ENCODE measurements at regions not wholly inside any gene's neighbourhood (a gene's known extent, or its start where the extent isn't known, plus 50 kb on each side); places are given as distances from the start of the nearest gene placed in this dataset.
A peak's percentile ranks its signal among the peaks of the same experiment; 100 is the strongest.

GRCh38 chr11:112880495-112880894, 80.7 kb upstream of the NCAM1 start:
- no peak for DNase-seq

DNA sequence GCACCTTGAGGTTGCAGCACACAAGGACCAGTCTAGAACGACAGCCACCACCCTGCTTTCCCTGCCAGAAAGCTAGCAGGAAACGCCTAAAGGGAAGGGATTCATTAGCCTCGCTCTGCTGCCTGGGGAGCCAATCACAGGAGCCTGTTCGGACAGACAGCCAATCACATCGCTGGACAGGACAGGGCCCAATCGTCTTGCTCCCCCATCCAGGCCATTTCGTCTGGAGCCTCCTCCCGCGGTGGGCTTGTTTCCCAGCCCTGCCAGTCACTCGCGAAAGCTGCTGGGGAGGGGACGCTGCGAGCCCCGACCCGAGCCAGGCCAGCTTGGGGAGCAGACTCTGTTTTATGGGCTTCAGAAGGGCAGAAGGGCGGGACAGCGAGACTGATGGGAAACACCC, 79.8 kb upstream of the NCAM1 start:
- no peak for DNase-seq

- DNase-seq, result peak; percentile 92
These were observed 78.5 kb upstream of the NCAM1 start for GRCh38 chr11:112882494-112883381.

GRCh38 chr11:112884012-112884767, 77.0 kb upstream of the NCAM1 start:
- DNase-seq, result no peak

DNA sequence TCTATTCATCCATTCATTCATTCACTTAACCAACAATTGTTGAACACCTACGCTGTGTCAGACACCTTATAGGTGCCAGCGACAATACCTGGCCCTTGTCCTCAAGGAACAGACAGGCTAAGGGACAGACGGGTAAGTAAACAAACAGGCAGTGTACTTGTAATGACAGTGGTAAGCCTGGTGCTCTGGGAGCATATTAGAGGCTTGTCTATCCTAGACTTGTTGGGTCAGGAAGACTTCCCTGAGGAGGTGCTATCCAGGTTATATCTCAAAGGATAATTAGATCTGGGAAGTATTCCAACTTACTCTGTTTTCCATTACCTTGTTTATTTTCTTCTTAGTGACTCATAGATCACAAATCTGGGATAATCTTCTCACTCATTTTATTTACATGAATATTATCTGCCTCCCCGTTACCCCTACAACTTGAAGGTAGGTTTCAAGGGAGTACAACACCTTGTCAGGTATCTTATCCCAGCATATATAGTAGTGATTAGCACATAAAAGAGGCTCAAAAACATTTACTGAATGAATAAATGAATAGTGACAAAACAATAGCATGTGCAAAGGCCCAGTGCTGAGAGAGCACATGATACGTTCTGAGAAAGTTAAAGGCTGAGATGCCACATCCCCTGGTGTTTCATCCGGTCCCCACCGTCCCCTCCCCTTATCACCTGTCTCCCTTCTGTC, 75.3 kb upstream of the NCAM1 start:
- DNase-seq, result no peak

DNA sequence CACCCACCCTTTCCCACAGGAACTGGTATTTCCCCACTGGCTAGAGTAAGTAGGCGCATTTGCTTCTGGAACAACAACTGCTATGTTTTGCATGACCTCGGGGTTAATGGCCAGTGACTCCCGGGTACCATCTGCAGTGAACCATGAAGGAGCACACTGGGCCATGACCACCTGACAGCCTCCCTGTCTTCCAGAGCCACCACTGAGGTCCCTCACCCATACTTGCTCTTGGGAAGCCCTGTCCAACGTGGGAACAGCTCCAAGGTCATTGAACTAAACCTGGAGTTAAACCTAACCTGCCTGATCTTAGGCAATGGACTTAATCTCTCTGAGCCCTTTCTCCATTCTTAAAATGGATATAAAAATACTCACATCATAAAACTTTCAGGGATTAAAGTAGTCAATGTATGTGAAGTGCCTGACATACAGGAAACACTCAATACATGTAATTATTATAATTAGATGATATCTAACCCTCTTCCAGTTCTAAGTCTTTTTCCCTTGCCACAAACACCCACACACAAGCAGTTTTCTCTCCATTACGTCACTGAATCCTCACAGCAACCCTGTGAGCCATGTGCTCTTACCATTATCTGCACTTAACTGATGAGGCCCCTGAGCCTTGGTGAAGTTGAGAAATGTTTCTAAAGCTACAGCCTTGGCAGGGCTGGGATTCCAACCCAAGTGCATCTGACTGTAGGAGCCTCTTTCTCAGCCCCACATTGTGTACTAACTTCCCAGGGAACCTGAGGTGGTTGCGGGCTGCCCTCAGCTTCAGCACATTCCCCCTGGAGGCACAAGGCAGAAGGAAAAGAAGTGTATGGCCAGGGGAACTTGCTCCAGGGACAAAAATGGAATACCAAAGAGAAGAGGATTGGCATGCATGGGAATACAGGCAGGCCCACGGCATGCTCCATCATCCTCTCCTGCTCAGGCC, 74.5 kb upstream of the NCAM1 start:
- no peak for DNase-seq

DNA sequence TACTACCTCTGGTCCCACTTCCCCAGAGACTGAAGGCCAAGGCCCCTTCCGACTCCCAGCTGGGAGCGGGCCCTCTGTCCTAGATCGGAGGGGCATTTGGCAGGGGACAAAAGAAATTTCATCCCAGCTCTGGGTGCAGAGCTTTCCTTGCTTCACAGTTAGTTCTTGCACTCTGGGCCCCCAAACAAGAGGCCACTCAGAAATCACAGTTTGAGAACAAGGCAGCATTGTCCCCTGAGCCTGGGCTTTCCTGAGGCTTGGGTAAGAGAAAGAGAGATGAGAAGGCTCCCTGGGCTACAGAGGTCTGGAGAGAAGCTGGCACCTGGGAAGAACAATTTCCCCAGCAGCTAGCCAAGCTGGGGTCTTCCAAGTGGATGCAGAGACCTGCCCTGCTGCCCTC, 71.8 kb upstream of the NCAM1 start:
- DNase-seq, result no peak

DNA sequence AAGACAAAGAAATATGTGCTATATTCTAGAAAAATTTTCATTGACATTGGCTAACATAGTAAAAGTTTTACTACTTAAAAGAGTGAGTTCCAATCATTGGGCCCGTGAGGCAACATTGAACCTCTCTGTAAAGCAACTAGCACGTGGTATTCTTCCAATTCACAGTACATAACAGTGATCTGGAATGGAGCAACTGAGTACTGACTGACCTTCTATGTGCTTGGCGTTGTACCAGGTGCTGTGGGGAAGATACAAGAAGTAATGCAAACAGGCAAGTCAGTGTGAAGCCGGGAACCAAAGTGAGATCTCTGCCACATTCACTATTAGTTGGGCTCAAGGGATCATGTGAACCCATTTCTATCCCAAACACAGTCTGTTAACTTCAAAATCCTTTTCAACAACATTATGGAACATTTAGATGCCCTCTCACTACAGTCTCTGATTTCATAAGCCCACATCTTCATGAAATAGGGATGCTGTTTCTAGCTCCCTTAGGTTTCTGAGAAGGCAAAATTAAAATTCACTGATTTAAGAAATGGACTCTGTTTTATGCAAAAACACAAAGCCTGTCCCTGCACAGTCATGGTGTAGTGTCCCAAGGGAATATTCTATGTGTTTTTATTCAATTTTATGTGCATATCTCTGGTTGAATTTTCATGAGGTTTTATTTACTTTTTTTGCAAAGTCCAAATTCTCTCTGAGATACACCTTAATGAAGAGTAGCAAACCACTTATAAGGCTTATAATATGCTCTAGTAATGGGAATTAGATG, 61.8 kb upstream of the NCAM1 start:
- no peak for DNase-seq

- no peak for DNase-seq
These were observed 59.3 kb upstream of the NCAM1 start for GRCh38 chr11:112901924-112902323.

DNA sequence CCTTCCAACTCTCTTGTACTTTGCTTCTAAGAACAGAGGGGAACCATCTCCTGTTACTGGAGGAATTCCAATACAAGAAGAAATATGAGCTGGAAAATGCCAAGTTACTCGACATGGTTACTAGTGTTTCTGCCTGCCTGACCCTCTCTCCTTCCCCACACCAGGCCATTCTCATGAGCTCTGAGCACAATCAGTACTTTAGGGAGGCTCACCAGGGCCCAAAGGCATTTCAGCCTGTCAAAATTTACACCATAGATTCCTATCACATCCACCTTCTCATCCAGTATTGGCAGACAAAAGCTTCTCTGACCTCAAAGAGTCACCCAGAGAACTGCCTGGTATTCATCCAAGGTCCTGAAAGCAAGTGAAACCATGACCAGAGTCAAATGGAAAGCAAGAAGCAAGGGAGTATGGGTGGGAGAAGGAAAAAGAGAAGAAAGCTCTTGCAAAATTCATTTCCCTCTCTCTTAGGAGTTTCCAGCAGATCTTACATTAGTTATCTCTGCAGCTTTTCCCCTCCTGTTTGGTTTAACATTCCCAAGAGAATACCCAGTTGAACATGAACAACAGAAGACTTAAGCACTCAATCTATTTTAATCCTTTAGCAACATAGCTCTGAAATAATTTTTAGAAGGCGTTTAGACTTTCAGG, 58.7 kb upstream of the NCAM1 start:
- no peak for DNase-seq

GRCh38 chr11:112903340-112903739, 57.9 kb upstream of the NCAM1 start:
- DNase-seq, result peak; percentile 47

DNA sequence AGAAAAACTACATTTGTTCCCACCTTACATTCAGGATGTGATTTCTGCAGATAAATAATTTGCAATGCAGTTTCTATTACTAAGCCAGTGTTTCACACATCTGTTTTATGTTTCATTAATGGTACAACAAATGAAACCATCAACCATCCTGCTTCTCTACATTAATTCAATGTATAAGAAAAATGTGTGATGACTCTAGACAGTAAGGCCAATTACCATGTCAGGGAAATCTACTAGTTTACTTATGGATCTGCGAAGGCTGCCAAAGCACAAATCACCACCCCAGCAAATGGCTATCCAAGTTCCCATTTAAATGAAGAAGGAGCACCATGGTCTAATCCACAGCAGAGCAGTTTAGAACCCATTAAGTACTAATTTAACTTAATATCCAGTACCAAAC, 50.1 kb upstream of the NCAM1 start:
- DNase-seq, result no peak
